Mesenchymal stem cell (in vitro differentiated cells and primary cell): ENCODE measurements at regions not wholly inside any gene's neighbourhood (a gene's known extent, or its start where the extent isn't known, plus 50 kb on each side); places are given as distances from the start of the nearest gene placed in this dataset.

Experiments
- DNase-seq: peaks from one replicate; pipeline ENCODE4 v3.0.0-alpha.2; 2013
- H2AFZ ChIP-seq: one replicate; pipeline ENCODE4 v1.6.1; 2013; ENCODE audit warnings: low read depth, mild to moderate bottlenecking, control low read depth, inconsistent platforms, low read length, moderate library complexity
- H2AK5ac ChIP-seq: 2 replicates; pipeline ENCODE4 v1.6.1; 2013; ENCODE audit warnings: low read length, moderate library complexity, mild to moderate bottlenecking, inconsistent platforms; ENCODE audit not compliant: severe bottlenecking
- H2BK120ac ChIP-seq: one replicate; pipeline ENCODE4 v1.6.1; 2013; ENCODE audit warnings: low read depth, mild to moderate bottlenecking, inconsistent platforms, low read length, moderate library complexity
- H2BK12ac ChIP-seq, 2 experiments: one replicate each; pipeline ENCODE4 v1.6.1; 2013; ENCODE audit warnings: inconsistent platforms in 2 of 2, low read length in 2 of 2, mild to moderate bottlenecking in 2 of 2, moderate library complexity in 2 of 2, control low read depth in 1 of 2
- H2BK15ac ChIP-seq: one replicate; pipeline ENCODE4 v1.6.1; 2013; ENCODE audit warnings: mild to moderate bottlenecking, low read depth, inconsistent platforms; ENCODE audit not compliant: poor library complexity, severe bottlenecking
- H2BK5ac ChIP-seq: 2 replicates; pipeline ENCODE4 v1.6.1; 2013; ENCODE audit warnings: low read depth, mild to moderate bottlenecking, low read length, control low read depth, inconsistent platforms; ENCODE audit not compliant: poor library complexity, severe bottlenecking
- H3K14ac ChIP-seq, 2 experiments: one replicate each; pipeline ENCODE4 v1.6.1; 2013; ENCODE audit warnings: inconsistent platforms in 2 of 2, low read length in 2 of 2, control low read depth in 1 of 2, mild to moderate bottlenecking in 1 of 2, moderate library complexity in 1 of 2
- H3K18ac ChIP-seq, 2 experiments: one replicate each; pipeline ENCODE4 v1.6.1; 2013; ENCODE audit warnings: inconsistent platforms in 2 of 2, low read length in 2 of 2, control low read depth in 1 of 2, low read depth in 1 of 2, mild to moderate bottlenecking in 1 of 2
- H3K23ac ChIP-seq, 2 experiments: one replicate each; pipeline ENCODE4 v1.6.1; 2013; ENCODE audit warnings: inconsistent platforms in 2 of 2, low read length in 2 of 2, mild to moderate bottlenecking in 2 of 2, moderate library complexity in 2 of 2, control low read depth in 1 of 2
- H3K27ac ChIP-seq: 2 replicates; pipeline ENCODE4 v1.5.1; 2013; ENCODE audit warnings: mild to moderate bottlenecking, moderate library complexity, low read length, control low read depth, inconsistent platforms; ENCODE audit not compliant: poor library complexity, severe bottlenecking
- H3K27me3 ChIP-seq, 2 experiments: 2 replicates each; pipeline versions ENCODE4 v1.6.1 to v1.7.0; 2013; ENCODE audit warnings: low read length in 2 of 2, mild to moderate bottlenecking in 2 of 2, moderate library complexity in 2 of 2, control low read depth in 1 of 2, inconsistent platforms in 1 of 2; ENCODE audit not compliant: control insufficient read depth in 1 of 2, insufficient read depth in 1 of 2
- H3K36me3 ChIP-seq, 2 experiments: 2 replicates each; pipeline versions ENCODE4 v1.6.1 to v1.7.0; 2013; ENCODE audit warnings: low read length in 2 of 2, control low read depth in 1 of 2, inconsistent platforms in 1 of 2, low read depth in 1 of 2, mild to moderate bottlenecking in 1 of 2; ENCODE audit not compliant: insufficient read depth in 2 of 2, control insufficient read depth in 1 of 2
- H3K4ac ChIP-seq, 2 experiments: one replicate each; pipeline ENCODE4 v1.6.1; 2013; ENCODE audit warnings: inconsistent platforms in 2 of 2, low read length in 2 of 2, mild to moderate bottlenecking in 2 of 2, moderate library complexity in 2 of 2, control low read depth in 1 of 2, low read depth in 1 of 2
- H3K4me1 ChIP-seq: 2 replicates; pipeline ENCODE4 v1.6.1; 2013; ENCODE audit warnings: low read depth, low read length, control low read depth; ENCODE audit not compliant: control insufficient read depth, insufficient read depth
- H3K4me2 ChIP-seq: 2 replicates; pipeline ENCODE4 v1.6.1; 2013; ENCODE audit warnings: low read length, mild to moderate bottlenecking, inconsistent platforms; ENCODE audit not compliant: poor library complexity, severe bottlenecking
- H3K4me3 ChIP-seq, 2 experiments: 2 replicates each; pipeline versions ENCODE4 v1.5.1 to v1.7.0; 2013; ENCODE audit warnings: low read length in 2 of 2, mild to moderate bottlenecking in 2 of 2, control low read depth in 1 of 2, low read depth in 1 of 2; ENCODE audit not compliant: insufficient read depth in 1 of 2
- H3K79me1 ChIP-seq: replicated peaks from 2 replicates; pipeline ENCODE4 v1.6.1; 2013; ENCODE audit warnings: mild to moderate bottlenecking, control low read depth, low read length, inconsistent platforms; ENCODE audit not compliant: poor library complexity, severe bottlenecking
- H3K9ac ChIP-seq: 2 replicates; pipeline ENCODE4 v1.7.0; 2013; ENCODE audit warnings: mild to moderate bottlenecking, low read length, moderate library complexity
- H3K9me3 ChIP-seq: 2 replicates; pipeline ENCODE4 v1.7.0; 2013; ENCODE audit warnings: mild to moderate bottlenecking, low read length; ENCODE audit not compliant: control insufficient read depth
- H4K8ac ChIP-seq: one replicate; pipeline ENCODE4 v1.6.1; 2013; ENCODE audit warnings: inconsistent platforms, mild to moderate bottlenecking, low read length, moderate library complexity
- H4K91ac ChIP-seq: one replicate; pipeline ENCODE4 v1.6.1; 2013; ENCODE audit warnings: mild to moderate bottlenecking, low read length, inconsistent platforms
- WGBS: methylation state at CpG from one replicate; pipeline ENCODE4 v1.1.7; 2013; ENCODE audit warnings: mixed read lengths; 5-methylcytosine and 5-hydroxymethylcytosine counted together

GRCh38 chr5:130692770-130693169, 472.3 kb downstream of the HINT1 start:
- no peak overlapping the region for H3K14ac ChIP-seq
- H3K23ac ChIP-seq, result no peak overlapping the region
- no peak overlapping the region for H4K91ac ChIP-seq
- H4K8ac ChIP-seq, result no peak overlapping the region
- no peaks in the 10 kb centered on the region for H3K36me3 ChIP-seq
- H3K4ac ChIP-seq, result no peak overlapping the region
- no peak overlapping the region for H2BK120ac ChIP-seq
- H3K27me3 ChIP-seq, result no peaks in the 10 kb centered on the region
- no peak overlapping the region for H3K18ac ChIP-seq
- no peak overlapping the region for H2BK15ac ChIP-seq
- H3K9ac ChIP-seq, result no peak overlapping the region
- H3K4me1 ChIP-seq, result no peaks in the 10 kb centered on the region
- DNase-seq, result no peak
- no peak overlapping the region for H3K4me3 ChIP-seq
- H2AFZ ChIP-seq, result no peak overlapping the region
- H3K4me2 ChIP-seq, result no peak overlapping the region
- no peaks in the 10 kb centered on the region for H3K79me1 ChIP-seq
- H2AK5ac ChIP-seq, result no peak overlapping the region
- no peak overlapping the region for H3K27ac ChIP-seq
- H3K9me3 ChIP-seq, result no peaks in the 10 kb centered on the region
- H2BK12ac ChIP-seq, result no peak overlapping the region
- 49% methylated on average over 1 of the region's 1 CpG for WGBS
- no peak overlapping the region for H2BK5ac ChIP-seq

DNA sequence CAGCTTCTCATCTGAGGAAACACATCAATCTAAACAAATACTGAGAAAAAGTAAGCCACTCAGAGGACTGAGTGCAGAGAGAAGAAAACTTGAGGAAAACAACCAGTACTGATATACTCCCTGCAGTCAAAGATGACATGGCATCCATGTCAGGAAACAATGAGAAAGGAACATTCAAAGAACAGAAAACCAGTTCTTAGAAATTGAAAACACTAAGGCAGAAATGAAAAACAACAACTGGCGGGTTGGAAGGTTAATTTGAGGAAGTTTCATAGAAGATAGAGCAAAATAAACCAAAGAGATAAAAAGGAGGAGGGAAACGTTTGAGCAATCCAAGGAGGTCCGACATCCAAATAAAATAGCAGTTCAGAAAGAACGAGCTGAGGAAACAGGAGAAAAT, 475.2 kb downstream of the HINT1 start:
- no peak overlapping the region for H3K18ac ChIP-seq
- H3K36me3 ChIP-seq, result no peaks in the 10 kb centered on the region
- H2BK120ac ChIP-seq, result no peak overlapping the region
- H2BK12ac ChIP-seq, result no peak overlapping the region
- H3K14ac ChIP-seq, result no peak overlapping the region
- H3K23ac ChIP-seq, result no peak overlapping the region
- no peak overlapping the region for H4K91ac ChIP-seq
- WGBS, result 88% methylated on average over 4 of the region's 4 CpGs
- no peak overlapping the region for H3K4ac ChIP-seq
- H3K4me3 ChIP-seq, result no peak overlapping the region
- no peak overlapping the region for H2BK5ac ChIP-seq
- H3K9ac ChIP-seq, result no peak overlapping the region
- no peak overlapping the region for H3K27ac ChIP-seq
- no peak overlapping the region for H2AK5ac ChIP-seq
- H3K79me1 ChIP-seq, result no peaks in the 10 kb centered on the region
- H3K9me3 ChIP-seq, result no peaks in the 10 kb centered on the region
- no peak overlapping the region for H2BK15ac ChIP-seq
- H3K4me2 ChIP-seq, result no peak overlapping the region
- no peak overlapping the region for H2AFZ ChIP-seq
- H3K27me3 ChIP-seq, result no peaks in the 10 kb centered on the region
- no peaks in the 10 kb centered on the region for H3K4me1 ChIP-seq
- no peak for DNase-seq
- H4K8ac ChIP-seq, result no peak overlapping the region

DNA sequence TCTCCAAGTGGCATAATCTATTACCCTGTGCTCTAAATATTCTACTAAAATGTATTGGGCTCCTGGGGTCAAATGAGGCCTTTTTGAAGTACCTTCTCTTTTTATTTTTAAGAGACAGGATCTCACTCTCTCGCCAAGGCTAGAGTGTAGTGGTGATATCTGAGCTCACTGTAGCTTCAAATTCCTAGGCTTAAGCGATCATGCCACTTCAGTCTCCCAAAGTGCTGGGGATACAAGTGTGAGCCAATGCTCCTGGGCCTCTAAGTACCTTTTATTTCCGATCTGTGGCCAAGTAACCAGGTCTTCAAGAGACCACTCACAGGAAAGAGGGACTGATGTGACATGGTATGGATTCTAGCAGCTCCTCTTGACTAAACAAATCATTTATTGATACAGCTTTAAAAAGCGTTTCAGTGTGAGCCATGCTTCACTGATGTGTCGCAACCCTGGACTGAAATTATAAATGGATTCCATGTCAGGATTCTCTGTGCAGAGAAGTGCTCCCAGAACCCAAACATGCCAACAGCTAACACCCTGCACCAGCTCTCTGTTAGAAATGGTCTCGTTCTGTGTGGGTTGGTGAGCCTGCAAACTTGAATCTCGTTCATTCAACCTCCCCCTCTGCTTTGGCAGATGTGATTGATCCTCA, 477.8 kb downstream of the HINT1 start:
- no peak overlapping the region for H3K23ac ChIP-seq
- H3K79me1 ChIP-seq, result no peaks in the 10 kb centered on the region
- H4K8ac ChIP-seq, result no peak overlapping the region
- no peak overlapping the region for H3K9ac ChIP-seq
- H3K36me3 ChIP-seq, result no peaks in the 10 kb centered on the region
- no peak overlapping the region for H3K18ac ChIP-seq
- no peak overlapping the region for H2AFZ ChIP-seq
- H2BK12ac ChIP-seq, result no peak overlapping the region
- H3K14ac ChIP-seq, result no peak overlapping the region
- no peak overlapping the region for H2BK15ac ChIP-seq
- H2BK120ac ChIP-seq, result no peak overlapping the region
- H3K4ac ChIP-seq, result no peak overlapping the region
- 89% methylated on average over 6 of the region's 7 CpGs for WGBS
- H3K9me3 ChIP-seq, result no peaks in the 10 kb centered on the region
- H3K4me2 ChIP-seq, result no peak overlapping the region
- no peak overlapping the region for H3K27ac ChIP-seq
- no peak overlapping the region for H2BK5ac ChIP-seq
- H3K4me3 ChIP-seq, result no peak overlapping the region
- H4K91ac ChIP-seq, result no peak overlapping the region
- H3K4me1 ChIP-seq, result no peaks in the 10 kb centered on the region
- no peak overlapping the region for H2AK5ac ChIP-seq
- no peaks in the 10 kb centered on the region for H3K27me3 ChIP-seq
- no peak for DNase-seq

DNA sequence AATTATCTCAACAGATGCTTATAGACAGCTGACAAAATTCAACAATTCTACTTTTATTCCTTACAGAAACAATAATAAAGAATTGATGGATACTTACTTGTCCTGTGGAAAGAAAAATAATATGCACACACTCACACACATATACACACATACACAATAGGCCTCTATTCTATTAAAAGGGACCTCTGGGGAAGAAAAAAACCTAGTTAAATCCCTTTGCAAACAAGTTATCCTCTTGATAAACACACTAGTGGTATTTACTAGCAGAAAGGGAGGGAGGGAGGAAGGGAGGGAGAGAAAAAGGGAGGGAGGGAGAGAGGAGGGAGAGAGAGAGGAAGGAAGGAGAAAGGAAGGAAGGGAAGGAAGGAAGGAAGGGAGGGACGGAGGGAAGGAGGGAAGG, 486.4 kb downstream of the HINT1 start:
- no peaks in the 10 kb centered on the region for H3K4me1 ChIP-seq
- H3K4me3 ChIP-seq, result no peak overlapping the region
- no peak overlapping the region for H3K27ac ChIP-seq
- no peak overlapping the region for H2BK15ac ChIP-seq
- H3K36me3 ChIP-seq, result no peaks in the 10 kb centered on the region
- H2AFZ ChIP-seq, result no peak overlapping the region
- H2BK12ac ChIP-seq, result no peak overlapping the region
- H3K18ac ChIP-seq, result no peak overlapping the region
- H2BK5ac ChIP-seq, result no peak overlapping the region
- H3K79me1 ChIP-seq, result no peaks in the 10 kb centered on the region
- H4K8ac ChIP-seq, result no peak overlapping the region
- 78% methylated on average over 1 of the region's 1 CpG for WGBS
- no peak overlapping the region for H3K14ac ChIP-seq
- H3K23ac ChIP-seq, result no peak overlapping the region
- H3K27me3 ChIP-seq, result no peaks in the 10 kb centered on the region
- H4K91ac ChIP-seq, result no peak overlapping the region
- H2BK120ac ChIP-seq, result no peak overlapping the region
- no peak overlapping the region for H2AK5ac ChIP-seq
- no peak overlapping the region for H3K4me2 ChIP-seq
- H3K9ac ChIP-seq, result no peak overlapping the region
- DNase-seq, result no peak
- H3K9me3 ChIP-seq, result no peaks in the 10 kb centered on the region
- H3K4ac ChIP-seq, result no peak overlapping the region
